HCT116 (cell line): ENCODE measurements at regions not wholly inside any gene's neighbourhood (a gene's known extent, or its start where the extent isn't known, plus 50 kb on each side); places are given as distances from the start of the nearest gene placed in this dataset.

ENCODE experiments used
- ATAC-seq: fragments of 200-7000 bp; cut with Tn5 transposase; 2 replicates; pipeline ENCODE4 v1.9.1; 2020; ENCODE audit warnings: mild to moderate bottlenecking, moderate library complexity
- BruUV-seq: library from RNA; stranded (reverse); fragments of 400-500 nt; replicated peaks from 2 replicates; lab custom pipeline; 2021; lab: Mats Ljungman, UMichigan
- CTCF ChIA-PET: fragments of 300-600 bp; sonication (Branson Sonifier 250); formaldehyde crosslinking; loops from one replicate; lab custom pipeline; 2021; ENCODE audit warnings: antibody characterized with exemption; lab: Charles Lee
- POLR2A ChIA-PET: fragments of 300-600, 350-600 bp; sonication (Branson Sonifier 250); formaldehyde crosslinking; loops from one replicate; lab custom pipeline; 2021; ENCODE audit warnings: antibody characterized with exemption; lab: Charles Lee
- RAD21 ChIA-PET, 2 experiments: fragments of 300-600 bp; sonication (Branson Sonifier 250); formaldehyde crosslinking; loops; one replicate each; lab custom pipeline; 2023; ENCODE audit warnings: low total read pairs in 2 of 2; ENCODE audit not compliant: uncharacterized antibody in 2 of 2, unreplicated experiment in 2 of 2, low non-redundant PET in 1 of 2; lab: Charles Lee
- DNase-seq: peaks from one replicate; pipeline ENCODE4 v3.0.0-alpha.2; 2010; ENCODE audit warnings: low read depth, low spot score
- H2AFZ ChIP-seq: fragments of 200-600 bp; shearing (Covaris generic), sonication (generic); 2 replicates; pipeline ENCODE4 v1.6.1; 2017; ENCODE audit warnings: low read depth, mixed run types, mixed read lengths, antibody characterized with exemption, low read length; ENCODE audit not compliant: poor library complexity, severe bottlenecking
- H3K27ac ChIP-seq: 2 replicates; pipeline ENCODE4 v1.5.1; 2012; ENCODE audit warnings: low read depth, low read length
- H3K27me3 ChIP-seq: fragments of 200-600 bp; sonication (generic); 2 replicates; pipeline ENCODE4 v1.6.1; 2016; ENCODE audit warnings: mixed run types, low read length, mixed read lengths; ENCODE audit not compliant: insufficient read depth
- H3K36me3 ChIP-seq, 2 experiments: fragments of 200-500 bp in 1 of 2; fragments of 200-600 bp in 1 of 2; sonication (Bioruptor generic) in 1 of 2; sonication (generic) in 1 of 2; 2 replicates each; pipeline versions ENCODE4 v1.5.1 to v1.6.1; 2014 to 2016; ENCODE audit warnings: low read length in 2 of 2, inconsistent platforms in 1 of 2, mixed read lengths in 1 of 2, mixed run types in 1 of 2; ENCODE audit not compliant: insufficient read depth in 2 of 2, control insufficient read depth in 1 of 2
- H3K4me1 ChIP-seq, 2 experiments: fragments of 200-600 bp in 1 of 2; sonication (generic) in 1 of 2; 2 replicates each; pipeline versions ENCODE4 v1.5.1 to v1.6.1; 2012 to 2017; ENCODE audit warnings: low read length in 2 of 2, inconsistent platforms in 1 of 2, mild to moderate bottlenecking in 1 of 2, mixed read lengths in 1 of 2, mixed run types in 1 of 2, moderate library complexity in 1 of 2; ENCODE audit not compliant: insufficient read depth in 2 of 2, control insufficient read depth in 1 of 2
- H3K4me2 ChIP-seq: fragments of 200-600 bp; sonication (generic); 2 replicates; pipeline ENCODE4 v1.6.1; 2017; ENCODE audit warnings: mixed run types, low read length, mixed read lengths
- H3K4me3 ChIP-seq, 2 experiments: fragments of 200-600 bp in 1 of 2; sonication (generic) in 1 of 2; replicated peaks in 1 of 2; 2 replicates each; pipeline ENCODE4 v1.5.1; 2011 to 2016; ENCODE audit warnings: low read length in 2 of 2, control low read depth in 1 of 2, low read depth in 1 of 2, mild to moderate bottlenecking in 1 of 2, mixed read lengths in 1 of 2, mixed run types in 1 of 2
- H3K79me2 ChIP-seq: fragments of 200-600 bp; sonication (generic); 2 replicates; pipeline ENCODE4 v1.6.1; 2017; ENCODE audit warnings: mild to moderate bottlenecking, mixed run types, low read length, moderate library complexity, mixed read lengths; ENCODE audit not compliant: insufficient read depth
- H3K9ac ChIP-seq: fragments of 200-600 bp; sonication (generic); 2 replicates; pipeline ENCODE4 v1.6.1; 2016; ENCODE audit warnings: low read length, mixed read lengths
- H3K9me2 ChIP-seq: fragments of 200-600 bp; sonication (generic), shearing (Covaris generic); 2 replicates; pipeline ENCODE4 v1.6.1; 2017; ENCODE audit warnings: mixed run types, mild to moderate bottlenecking, moderate library complexity; ENCODE audit not compliant: insufficient read depth
- H3K9me3 ChIP-seq, 2 experiments: fragments of 200-500 bp in 1 of 2; fragments of 200-600 bp in 1 of 2; sonication (Bioruptor generic) in 1 of 2; sonication (generic) in 1 of 2; 2 replicates each; pipeline ENCODE4 v1.6.1; 2014 to 2017; ENCODE audit warnings: low read length in 2 of 2, mixed read lengths in 2 of 2, inconsistent platforms in 1 of 2, low read depth in 1 of 2, mild to moderate bottlenecking in 1 of 2, mixed run types in 1 of 2, moderate library complexity in 1 of 2; ENCODE audit not compliant: control insufficient read depth in 1 of 2, insufficient read depth in 1 of 2
- H4K20me1 ChIP-seq: fragments of 200-600 bp; sonication (generic), shearing (Covaris generic); 2 replicates; pipeline ENCODE4 v1.6.1; 2017; ENCODE audit warnings: mixed run types, mild to moderate bottlenecking, moderate library complexity; ENCODE audit not compliant: insufficient read depth
- CBX3 ChIP-seq: IDR thresholded peaks from 2 replicates; pipeline ENCODE4 v1.6.1; 2012; ENCODE audit warnings: low read depth
- CTCF ChIP-seq, 3 experiments: fragments of 200-600 bp in 1 of 3; sonication (generic) in 1 of 3; IDR thresholded peaks in 2 of 3; conservative IDR thresholded peaks in 1 of 3; 2 replicates each; pipeline ENCODE4 v1.5.1; 2012 to 2017; ENCODE audit warnings: low read depth in 2 of 3, low read length in 2 of 3, antibody characterized with exemption in 1 of 3, borderline replicate concordance in 1 of 3, control low read depth in 1 of 3, mild to moderate bottlenecking in 1 of 3, mixed read lengths in 1 of 3, mixed run types in 1 of 3, moderate library complexity in 1 of 3; ENCODE audit not compliant: insufficient read depth in 1 of 3
- ELF1 ChIP-seq: IDR thresholded peaks from 2 replicates; pipeline ENCODE4 v1.6.1; 2012; ENCODE audit warnings: low read depth, borderline replicate concordance
- EZH2phosphoT487 ChIP-seq: fragments of 200-600 bp; IDR thresholded peaks from 2 replicates; pipeline ENCODE4 v1.6.1; 2018; ENCODE audit warnings: antibody characterized with exemption, borderline replicate concordance
- TCF7L2 ChIP-seq: IDR thresholded peaks from 2 replicates; pipeline ENCODE4 v1.7.0; 2011; ENCODE audit warnings: borderline replicate concordance, inconsistent platforms; ENCODE audit not compliant: insufficient read depth, insufficient read length; ENCODE audit errors: extremely low read depth
- ZFX ChIP-seq: fragments of 450-650 bp; IDR thresholded peaks from 2 replicates; pipeline ENCODE4 v1.6.1; 2017
- intact Hi-C: fragments of 100-400 bp; cut with micrococcal nuclease; formaldehyde crosslinking; loops from 2 replicates; pipeline ENCODE4 v1.10.0; 2022
- TF ChIP-seq, protein P1 (sequence below): IDR thresholded peaks from 2 replicates; pipeline ENCODE4 v1.6.1; 2011; ENCODE audit warnings: mild to moderate bottlenecking, low read length, moderate library complexity; ENCODE audit not compliant: insufficient replicate concordance; ENCODE audit errors: extremely low read depth
- TF ChIP-seq, protein P2 (sequence below): IDR thresholded peaks from 2 replicates; pipeline ENCODE4 v1.6.1; 2012
- TF ChIP-seq, protein P3 (sequence below): IDR thresholded peaks from 2 replicates; pipeline ENCODE4 v1.6.1; 2012; ENCODE audit warnings: low read depth

GRCh38 chr1:221415651-221416050 lies 326.2 kb downstream of the DUSP10 start (continued):
- TF ChIP-seq, protein P1, sequence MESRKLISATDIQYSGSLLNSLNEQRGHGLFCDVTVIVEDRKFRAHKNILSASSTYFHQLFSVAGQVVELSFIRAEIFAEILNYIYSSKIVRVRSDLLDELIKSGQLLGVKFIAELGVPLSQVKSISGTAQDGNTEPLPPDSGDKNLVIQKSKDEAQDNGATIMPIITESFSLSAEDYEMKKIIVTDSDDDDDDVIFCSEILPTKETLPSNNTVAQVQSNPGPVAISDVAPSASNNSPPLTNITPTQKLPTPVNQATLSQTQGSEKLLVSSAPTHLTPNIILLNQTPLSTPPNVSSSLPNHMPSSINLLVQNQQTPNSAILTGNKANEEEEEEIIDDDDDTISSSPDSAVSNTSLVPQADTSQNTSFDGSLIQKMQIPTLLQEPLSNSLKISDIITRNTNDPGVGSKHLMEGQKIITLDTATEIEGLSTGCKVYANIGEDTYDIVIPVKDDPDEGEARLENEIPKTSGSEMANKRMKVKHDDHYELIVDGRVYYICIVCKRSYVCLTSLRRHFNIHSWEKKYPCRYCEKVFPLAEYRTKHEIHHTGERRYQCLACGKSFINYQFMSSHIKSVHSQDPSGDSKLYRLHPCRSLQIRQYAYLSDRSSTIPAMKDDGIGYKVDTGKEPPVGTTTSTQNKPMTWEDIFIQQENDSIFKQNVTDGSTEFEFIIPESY = no peak
- TF ChIP-seq ELF1 (no peak), EZH2phosphoT487 (no peak)
- TF ChIP-seq, protein P2, sequence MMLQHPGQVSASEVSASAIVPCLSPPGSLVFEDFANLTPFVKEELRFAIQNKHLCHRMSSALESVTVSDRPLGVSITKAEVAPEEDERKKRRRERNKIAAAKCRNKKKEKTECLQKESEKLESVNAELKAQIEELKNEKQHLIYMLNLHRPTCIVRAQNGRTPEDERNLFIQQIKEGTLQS = no peak

GRCh38 chr1:221416142-221416541 lies 325.7 kb downstream of the DUSP10 start:
- Histone ChIP-seq H3K9ac (no peak overlapping the region), H4K20me1 (no peaks in the 10 kb centered on the region), H3K9me2 (no peaks in the 10 kb centered on the region), H3K27me3 (no peaks in the 10 kb centered on the region), H3K27ac (no peak overlapping the region), H3K4me2 (no peak overlapping the region), H3K4me1 (peaks cover 0 to 5% of the 10 kb centered on the region in 2 experiments; a peak in 1 of 4 replicates), H3K79me2 (no peaks in the 10 kb centered on the region), H3K9me3 (no peaks in the 10 kb centered on the region), H3K36me3 (no peaks in the 10 kb centered on the region), H3K4me3 (no peak overlapping the region), H2AFZ (no peak overlapping the region)
- intact Hi-C loops = loop anchor here (5.0 kb wide), 1 partner anchor 539 kb away; the partner anchor contains the start of gene HLX
- ATAC-seq (no peak), DNase-seq (no peak)
- RAD21 ChIA-PET = no interaction called here
- BruUV-seq = no TSS peak
- POLR2A ChIA-PET = no interaction called here
- TF ChIP-seq, protein P3, sequence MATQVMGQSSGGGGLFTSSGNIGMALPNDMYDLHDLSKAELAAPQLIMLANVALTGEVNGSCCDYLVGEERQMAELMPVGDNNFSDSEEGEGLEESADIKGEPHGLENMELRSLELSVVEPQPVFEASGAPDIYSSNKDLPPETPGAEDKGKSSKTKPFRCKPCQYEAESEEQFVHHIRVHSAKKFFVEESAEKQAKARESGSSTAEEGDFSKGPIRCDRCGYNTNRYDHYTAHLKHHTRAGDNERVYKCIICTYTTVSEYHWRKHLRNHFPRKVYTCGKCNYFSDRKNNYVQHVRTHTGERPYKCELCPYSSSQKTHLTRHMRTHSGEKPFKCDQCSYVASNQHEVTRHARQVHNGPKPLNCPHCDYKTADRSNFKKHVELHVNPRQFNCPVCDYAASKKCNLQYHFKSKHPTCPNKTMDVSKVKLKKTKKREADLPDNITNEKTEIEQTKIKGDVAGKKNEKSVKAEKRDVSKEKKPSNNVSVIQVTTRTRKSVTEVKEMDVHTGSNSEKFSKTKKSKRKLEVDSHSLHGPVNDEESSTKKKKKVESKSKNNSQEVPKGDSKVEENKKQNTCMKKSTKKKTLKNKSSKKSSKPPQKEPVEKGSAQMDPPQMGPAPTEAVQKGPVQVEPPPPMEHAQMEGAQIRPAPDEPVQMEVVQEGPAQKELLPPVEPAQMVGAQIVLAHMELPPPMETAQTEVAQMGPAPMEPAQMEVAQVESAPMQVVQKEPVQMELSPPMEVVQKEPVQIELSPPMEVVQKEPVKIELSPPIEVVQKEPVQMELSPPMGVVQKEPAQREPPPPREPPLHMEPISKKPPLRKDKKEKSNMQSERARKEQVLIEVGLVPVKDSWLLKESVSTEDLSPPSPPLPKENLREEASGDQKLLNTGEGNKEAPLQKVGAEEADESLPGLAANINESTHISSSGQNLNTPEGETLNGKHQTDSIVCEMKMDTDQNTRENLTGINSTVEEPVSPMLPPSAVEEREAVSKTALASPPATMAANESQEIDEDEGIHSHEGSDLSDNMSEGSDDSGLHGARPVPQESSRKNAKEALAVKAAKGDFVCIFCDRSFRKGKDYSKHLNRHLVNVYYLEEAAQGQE = no peak
- TF ChIP-seq CBX3 (no peak), ZFX (no peak), CTCF (IDR thresholded peaks at IDR 0.05 in 2 of 3, conservative IDR thresholded peaks at IDR 0.05 in 1 of 3; ENCODE audit: borderline replicate concordance in 1 of 3, insufficient read depth in 1 of 3, low read depth in 2 of 3, low read length in 2 of 3) (no peak), TCF7L2 (no peak)
- TF ChIP-seq, protein P1 = no peak
- CTCF ChIA-PET = interaction anchor here (1.2 kb wide), 1 partner anchor 152 kb away, joined by 4 read pairs; no protein-coding TSS in a partner anchor
